Stimulated activated CD8-positive, alpha-beta memory T cell treated with anti-CD3 and anti-CD28 coated beads, Interleukin-12 subunit alpha, Interleukin-12 subunit beta, amount 100 ng/mL, for 24 hours (primary cell): ENCODE measurements at regions not wholly inside any gene's neighbourhood (a gene's known extent, or its start where the extent isn't known, plus 50 kb on each side); places are given as distances from the start of the nearest gene placed in this dataset.
"Not testable (repeated sequence)": the region's sequence is repeated elsewhere in the genome, so short reads cannot be mapped to it uniquely, and the experiment has no call there.

Experiments
- DNase-seq: peaks from one replicate; pipeline ENCODE4 v3.0.0-alpha.2; 2020; ENCODE audit errors: extremely low read depth

- DNase-seq, result no peak
Observed at GRCh38 chr12:38159092-38159551, 157.5 kb upstream of the ALG10B start.

GRCh38 chr12:38159591-38160317, 156.8 kb upstream of the ALG10B start:
- no peak for DNase-seq

- DNase-seq, result no peak
Observed at GRCh38 chr12:38160318-38161122, 156.1 kb upstream of the ALG10B start.

- no peak for DNase-seq
Observed at GRCh38 chr12:38161123-38162000, 155.2 kb upstream of the ALG10B start.

- no peak for DNase-seq
Observed at GRCh38 chr12:38162013-38162412, 154.6 kb upstream of the ALG10B start.

- DNase-seq, result no peak
Observed at GRCh38 chr12:38162708-38163441, 153.7 kb upstream of the ALG10B start.

GRCh38 chr12:38163442-38163801, 153.2 kb upstream of the ALG10B start:
- DNase-seq, result no peak

- no peak for DNase-seq
Observed at GRCh38 chr12:38166225-38166624, 150.3 kb upstream of the ALG10B start.

GRCh38 chr12:38175538-38175937, 141.0 kb upstream of the ALG10B start:
- DNase-seq, result no peak

GRCh38 chr12:38183617-38184016, 133.0 kb upstream of the ALG10B start:
- not testable (repeated sequence) for DNase-seq

- DNase-seq, result not testable (repeated sequence)
Observed at GRCh38 chr12:38197286-38197685, 119.3 kb upstream of the ALG10B start.

GRCh38 chr12:38201461-38202276, 114.9 kb upstream of the ALG10B start:
- DNase-seq, result no peak

- no peak for DNase-seq
Observed at GRCh38 chr12:38204831-38205230, 111.7 kb upstream of the ALG10B start.

GRCh38 chr12:38222011-38222410, 94.6 kb upstream of the ALG10B start:
- no peak for DNase-seq

- DNase-seq, result not testable (repeated sequence)
Observed at GRCh38 chr12:38238328-38238727, 78.2 kb upstream of the ALG10B start.

GRCh38 chr12:38253778-38254177, 62.8 kb upstream of the ALG10B start:
- DNase-seq, result no peak

GRCh38 chr12:38258411-38258810, 58.2 kb upstream of the ALG10B start:
- no peak for DNase-seq
